Glomerular visceral epithelial cell (primary cell): ENCODE measurements at regions not wholly inside any gene's neighbourhood (a gene's known extent, or its start where the extent isn't known, plus 50 kb on each side); places are given as distances from the start of the nearest gene placed in this dataset.

Experiments
- DNase-seq: peaks from one replicate; pipeline ENCODE4 v3.0.0-alpha.2; 2016; ENCODE audit errors: extremely low spot score

- DNase-seq, result no peak
Observed at GRCh38 chr7:52980129-52980528, 55.3 kb upstream of the POM121L12 start.

- no peak for DNase-seq
Observed at GRCh38 chr7:52973126-52973525, 62.3 kb upstream of the POM121L12 start.

- no peak for DNase-seq
Observed at GRCh38 chr7:52962402-52963076, 72.9 kb upstream of the POM121L12 start.

- DNase-seq, result no peak
Observed at GRCh38 chr7:52961084-52961483, 74.3 kb upstream of the POM121L12 start.

- no peak for DNase-seq
Observed at GRCh38 chr7:52959878-52960660, 75.4 kb upstream of the POM121L12 start.

- DNase-seq, result no peak
Observed at GRCh38 chr7:52959336-52959735, 76.1 kb upstream of the POM121L12 start.

- no peak for DNase-seq
Observed at GRCh38 chr7:52958621-52959140, 76.8 kb upstream of the POM121L12 start.

GRCh38 chr7:52956379-52956915, 79.0 kb upstream of the POM121L12 start:
- no peak for DNase-seq

- DNase-seq, result no peak
Observed at GRCh38 chr7:52955522-52955921, 79.9 kb upstream of the POM121L12 start.

GRCh38 chr7:52944921-52945320, 90.5 kb upstream of the POM121L12 start:
- no peak for DNase-seq

- DNase-seq, result no peak
Observed at GRCh38 chr7:52940481-52940880, 95.0 kb upstream of the POM121L12 start.

- no peak for DNase-seq
Observed at GRCh38 chr7:52938455-52939133, 96.8 kb upstream of the POM121L12 start.

- DNase-seq, result no peak
Observed at GRCh38 chr7:52936750-52937149, 98.7 kb upstream of the POM121L12 start.

- no peak for DNase-seq
Observed at GRCh38 chr7:52928591-52928990, 106.8 kb upstream of the POM121L12 start.

GRCh38 chr7:52925332-52925731, 110.1 kb upstream of the POM121L12 start:
- no peak for DNase-seq

- no peak for DNase-seq
Observed at GRCh38 chr7:52920977-52921376, 114.5 kb upstream of the POM121L12 start.

GRCh38 chr7:52917982-52918578, 117.4 kb upstream of the POM121L12 start:
- no peak for DNase-seq

- DNase-seq, result no peak
Observed at GRCh38 chr7:52911795-52912194, 123.6 kb upstream of the POM121L12 start.

GRCh38 chr7:52911326-52911725, 124.1 kb upstream of the POM121L12 start:
- no peak for DNase-seq

- no peak for DNase-seq
Observed at GRCh38 chr7:52909935-52910334, 125.5 kb upstream of the POM121L12 start.

- DNase-seq, result no peak
Observed at GRCh38 chr7:52909131-52909530, 126.3 kb upstream of the POM121L12 start.

- no peak for DNase-seq
Observed at GRCh38 chr7:52897713-52898112, 137.7 kb upstream of the POM121L12 start.
